Testis (tissue), 2 donors: ENCODE measurements at regions not wholly inside any gene's neighbourhood (a gene's known extent, or its start where the extent isn't known, plus 50 kb on each side); places are given as distances from the start of the nearest gene placed in this dataset.

Experiments
- DNase-seq: peaks from one replicate; pipeline ENCODE4 v3.0.0-alpha.2; 2019
- H3K27ac ChIP-seq, 2 donors: fragments of 200-600 bp; sonication (generic); one replicate each; pipeline ENCODE4 v1.5.1; 2019
- H3K27me3 ChIP-seq: fragments of 200-600 bp; sonication (generic); one replicate; pipeline ENCODE4 v1.5.1; 2019
- H3K36me3 ChIP-seq: fragments of 200-600 bp; sonication (generic); one replicate; pipeline ENCODE4 v1.5.1; 2017; ENCODE audit warnings: low read depth; ENCODE audit errors: missing control alignments
- H3K4me1 ChIP-seq: fragments of 200-600 bp; sonication (generic); one replicate; pipeline ENCODE4 v1.5.1; 2019
- H3K4me3 ChIP-seq, 2 donors: fragments of 200-600 bp; sonication (generic); one replicate each; pipeline ENCODE4 v1.5.1; 2017 to 2019
- H3K9me3 ChIP-seq: fragments of 200-600 bp; sonication (generic); one replicate; pipeline ENCODE4 v1.5.1; 2017
- POLR2A ChIP-seq: fragments of 450-650 bp; IDR thresholded peaks from one replicate; pipeline ENCODE4 v1.6.1; 2017; ENCODE audit warnings: antibody characterized with exemption, mild to moderate bottlenecking, moderate library complexity
- WGBS, 2 donors: methylation state at CpG; one replicate each; pipeline ENCODE4 v1.1.5; 2018; 5-methylcytosine and 5-hydroxymethylcytosine counted together
- intact Hi-C: fragments of 100-400 bp; cut with DNase I; formaldehyde crosslinking; loops from one replicate; pipeline ENCODE4 v1.15.1; 2023; ENCODE audit warnings: low total_unique reads
- TF ChIP-seq, protein P1 (sequence below), 3 experiments: fragments of 450-650 bp in 2 of 3; fragments of 200-600 bp in 1 of 3; sonication (generic) in 1 of 3; IDR thresholded peaks; one replicate each; pipeline ENCODE4 v1.5.1; 2016 to 2019; ENCODE audit warnings: antibody characterized with exemption in 3 of 3, mild to moderate bottlenecking in 2 of 3, moderate library complexity in 1 of 3

DNA sequence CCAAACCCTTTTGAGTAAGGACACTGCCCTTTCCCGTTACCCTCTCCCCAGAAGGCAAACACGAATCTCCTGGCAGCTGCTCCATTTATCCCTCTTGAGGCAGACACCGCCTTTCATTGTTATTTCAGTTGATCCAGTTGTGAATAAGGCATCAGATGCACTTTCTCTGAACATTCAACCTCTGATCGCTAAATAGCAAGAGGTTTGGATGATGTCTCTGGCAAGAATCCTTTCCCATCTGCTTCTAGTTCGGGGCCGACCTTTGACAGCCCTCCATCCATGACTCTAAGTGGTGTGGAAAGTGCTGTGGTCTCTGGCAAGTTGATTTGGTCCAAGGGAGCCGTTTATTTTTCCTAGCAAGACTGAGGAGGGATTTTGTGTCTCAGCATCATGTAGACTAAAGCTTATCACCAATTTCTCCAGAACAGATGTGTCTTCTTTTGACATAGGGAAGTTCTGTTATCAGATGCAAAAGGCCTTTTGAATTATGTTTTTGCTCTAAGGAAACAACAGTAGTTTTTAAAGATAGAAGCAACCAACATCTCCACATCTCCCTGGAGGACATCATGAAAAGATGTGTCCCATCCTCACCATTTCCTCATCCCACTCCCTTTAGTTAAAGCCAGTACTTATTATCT lies 123.6 kb downstream of the CCDC34 start:
- Histone ChIP-seq H3K4me3 (no peak overlapping the region), H3K27me3 (no peaks in the 10 kb centered on the region), H3K36me3 (no peaks in the 10 kb centered on the region), H3K27ac (no peak overlapping the region), H3K4me1 (no peaks in the 10 kb centered on the region), H3K9me3 (no peaks in the 10 kb centered on the region)
- no peak for DNase-seq
- intact Hi-C loops = no loop called here
- TF ChIP-seq, protein P1, sequence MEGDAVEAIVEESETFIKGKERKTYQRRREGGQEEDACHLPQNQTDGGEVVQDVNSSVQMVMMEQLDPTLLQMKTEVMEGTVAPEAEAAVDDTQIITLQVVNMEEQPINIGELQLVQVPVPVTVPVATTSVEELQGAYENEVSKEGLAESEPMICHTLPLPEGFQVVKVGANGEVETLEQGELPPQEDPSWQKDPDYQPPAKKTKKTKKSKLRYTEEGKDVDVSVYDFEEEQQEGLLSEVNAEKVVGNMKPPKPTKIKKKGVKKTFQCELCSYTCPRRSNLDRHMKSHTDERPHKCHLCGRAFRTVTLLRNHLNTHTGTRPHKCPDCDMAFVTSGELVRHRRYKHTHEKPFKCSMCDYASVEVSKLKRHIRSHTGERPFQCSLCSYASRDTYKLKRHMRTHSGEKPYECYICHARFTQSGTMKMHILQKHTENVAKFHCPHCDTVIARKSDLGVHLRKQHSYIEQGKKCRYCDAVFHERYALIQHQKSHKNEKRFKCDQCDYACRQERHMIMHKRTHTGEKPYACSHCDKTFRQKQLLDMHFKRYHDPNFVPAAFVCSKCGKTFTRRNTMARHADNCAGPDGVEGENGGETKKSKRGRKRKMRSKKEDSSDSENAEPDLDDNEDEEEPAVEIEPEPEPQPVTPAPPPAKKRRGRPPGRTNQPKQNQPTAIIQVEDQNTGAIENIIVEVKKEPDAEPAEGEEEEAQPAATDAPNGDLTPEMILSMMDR (IDR thresholded peaks at IDR 0.05) = no peak
- TF ChIP-seq POLR2A = no peak
- WGBS, 2 donors = 40 to 65% methylated on average over 7 of the region's 7 CpGs

DNA sequence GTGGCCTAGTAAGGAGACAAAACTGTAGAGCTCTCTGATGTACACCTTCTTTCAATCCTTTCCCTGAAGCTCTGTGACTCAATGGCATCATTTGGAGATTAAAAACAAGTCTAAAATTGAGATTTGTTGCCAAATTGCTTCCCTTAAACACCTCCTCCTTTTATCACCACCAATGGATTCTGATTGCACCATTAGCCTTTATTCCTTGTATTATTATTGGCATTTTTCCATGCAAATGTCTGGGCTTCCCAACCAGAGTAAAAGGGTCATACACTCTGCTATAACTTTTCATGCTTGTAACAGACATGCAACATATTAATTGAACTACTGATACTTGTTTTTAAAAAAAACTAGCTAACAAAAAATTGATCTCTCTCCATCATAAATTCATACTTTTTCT lies 124.2 kb downstream of the CCDC34 start:
- H3K9me3 ChIP-seq = no peaks in the 10 kb centered on the region
- no peak overlapping the region for H3K4me3 ChIP-seq
- intact Hi-C loops = no loop called here
- H3K36me3 ChIP-seq = no peaks in the 10 kb centered on the region
- peaks cover 5% of the 10 kb centered on the region for H3K4me1 ChIP-seq
- no peak for TF ChIP-seq POLR2A
- TF ChIP-seq, protein P1 (IDR thresholded peaks at IDR 0.05) = no peak
- no peaks in the 10 kb centered on the region for H3K27me3 ChIP-seq
- DNase-seq = no peak
- no peak overlapping the region for H3K27ac ChIP-seq

DNA sequence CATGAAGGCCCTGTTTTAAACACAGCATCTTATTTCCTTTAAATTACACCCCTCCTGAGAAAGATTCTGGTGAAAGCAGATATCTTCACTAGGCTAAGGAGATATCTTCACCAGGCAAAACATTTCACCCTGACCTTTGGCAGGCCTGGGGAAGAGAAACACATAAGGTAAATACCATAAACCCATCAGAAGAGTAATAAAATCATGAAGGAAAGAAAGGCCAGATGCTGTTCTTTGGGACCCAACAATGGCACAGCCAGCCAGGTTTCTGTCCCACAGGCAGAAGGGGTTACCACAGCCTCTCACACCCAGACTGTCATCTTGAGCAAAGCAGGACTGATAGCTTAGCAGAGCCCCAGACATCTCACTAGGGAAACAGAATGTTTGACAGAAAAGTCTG lies 125.4 kb downstream of the CCDC34 start:
- intact Hi-C loops = no loop called here
- no peak for TF ChIP-seq POLR2A
- TF ChIP-seq, protein P1 (IDR thresholded peaks at IDR 0.05) = no peak
- H3K4me3 ChIP-seq = no peak overlapping the region
- no peaks in the 10 kb centered on the region for H3K36me3 ChIP-seq
- no peaks in the 10 kb centered on the region for H3K27me3 ChIP-seq
- H3K27ac ChIP-seq = no peak overlapping the region
- peaks cover 6% of the 10 kb centered on the region for H3K4me1 ChIP-seq
- H3K9me3 ChIP-seq = no peaks in the 10 kb centered on the region
- DNase-seq = no peak

DNA sequence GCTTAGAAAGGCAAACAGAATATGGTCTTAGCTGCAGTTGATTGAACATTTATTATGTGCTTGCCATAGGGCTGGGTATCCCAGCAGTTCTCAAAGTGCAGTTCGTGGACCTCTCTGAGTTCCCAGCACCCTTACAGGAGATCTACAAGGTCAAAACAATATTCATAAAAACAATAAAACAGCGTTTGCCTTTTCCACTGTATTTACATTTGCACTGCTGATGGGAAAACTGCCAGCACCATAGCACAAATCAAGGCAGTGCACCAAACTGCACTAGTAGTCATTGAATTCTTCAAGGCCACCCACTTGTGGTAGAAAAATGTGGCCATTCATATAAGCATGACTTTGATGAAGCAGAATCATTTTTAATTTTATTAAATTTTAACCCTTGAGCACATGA lies 128.1 kb downstream of the CCDC34 start:
- H3K36me3 ChIP-seq = no peaks in the 10 kb centered on the region
- DNase-seq = no peak
- intact Hi-C loops = no loop called here
- no peak overlapping the region for H3K4me3 ChIP-seq
- H3K27me3 ChIP-seq = no peaks in the 10 kb centered on the region
- H3K27ac ChIP-seq = no peak overlapping the region
- H3K9me3 ChIP-seq = no peaks in the 10 kb centered on the region
- TF ChIP-seq POLR2A = no peak
- TF ChIP-seq, protein P1 (IDR thresholded peaks at IDR 0.05) = no peak
- WGBS, 2 donors = 58 to 61% methylated on average over 2 of the region's 2 CpGs
- peaks cover 6% of the 10 kb centered on the region for H3K4me1 ChIP-seq

DNA sequence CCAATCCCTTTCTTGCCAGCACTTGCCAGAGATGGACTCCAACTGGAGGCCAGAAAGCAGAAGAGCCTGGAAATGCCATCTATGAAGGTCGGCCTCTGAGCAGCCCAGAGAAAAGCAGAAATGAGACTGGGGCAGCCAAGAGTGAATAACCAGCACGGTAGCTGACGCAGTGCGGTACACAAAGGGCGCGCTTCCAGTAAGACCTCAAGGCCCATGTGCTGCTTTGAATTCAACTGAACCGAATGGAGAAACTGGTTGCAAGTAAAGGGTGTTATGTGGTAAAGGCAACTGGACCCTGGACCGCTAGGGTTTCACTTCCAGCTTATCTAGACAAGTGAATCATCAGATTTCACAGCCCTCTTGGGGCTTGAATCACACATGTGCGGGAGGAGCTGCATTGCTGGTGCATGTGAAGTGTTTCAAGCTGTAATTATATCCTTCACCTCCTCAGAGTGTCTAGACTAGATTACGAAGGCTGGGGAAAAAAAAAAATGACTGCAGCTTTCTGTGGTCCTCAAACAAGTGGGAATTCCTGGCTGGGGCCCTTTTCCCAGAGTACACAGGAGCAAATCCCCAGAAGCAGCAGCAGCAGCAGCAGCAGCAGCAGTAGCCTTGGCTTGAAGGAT lies 128.9 kb downstream of the CCDC34 start:
- Histone ChIP-seq H3K4me1 (peaks cover 6% of the 10 kb centered on the region), H3K4me3 (no peak overlapping the region), H3K27ac (no peak overlapping the region), H3K27me3 (no peaks in the 10 kb centered on the region), H3K36me3 (no peaks in the 10 kb centered on the region), H3K9me3 (no peaks in the 10 kb centered on the region)
- no peak for DNase-seq
- TF ChIP-seq, protein P1 (IDR thresholded peaks at IDR 0.05) = no peak
- intact Hi-C loops = no loop called here
- 75 to 77% methylated on average over 10 of the region's 10 CpGs for WGBS, 2 donors
